IPS-NIHi7 (cell line): ENCODE measurements at regions not wholly inside any gene's neighbourhood (a gene's known extent, or its start where the extent isn't known, plus 50 kb on each side); places are given as distances from the start of the nearest gene placed in this dataset.
"Not testable (repeated sequence)": the region's sequence is repeated elsewhere in the genome, so short reads cannot be mapped to it uniquely, and the experiment has no call there.

ENCODE experiments used
- DNase-seq: peaks from one replicate; pipeline ENCODE4 v3.0.0; 2012; ENCODE audit warnings: mixed read lengths; ENCODE audit errors: extremely low spot score

GRCh38 chr15:31433091-31433490 lies 106.5 kb downstream of the KLF13 start:
- no peak for DNase-seq

DNA sequence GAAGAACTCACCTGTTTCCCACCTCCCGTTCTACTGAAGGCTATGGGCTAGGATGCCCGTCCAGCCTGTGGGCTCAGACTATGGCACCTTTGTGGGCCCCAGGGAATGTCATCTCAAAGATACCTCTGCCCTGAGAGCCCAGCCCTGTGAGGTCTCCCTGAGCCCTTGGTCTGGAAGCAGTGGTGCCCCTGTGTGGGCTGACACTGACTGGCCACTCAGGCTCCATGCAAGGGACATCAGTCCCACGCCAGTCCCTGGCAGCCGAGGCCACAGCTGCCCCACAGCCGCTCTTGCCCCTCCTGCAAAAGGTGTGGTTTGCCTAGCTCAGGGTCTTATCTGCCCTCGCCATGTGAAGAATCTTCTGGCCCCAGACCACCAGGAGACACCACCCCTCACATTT lies 106.9 kb downstream of the KLF13 start:
- DNase-seq = no peak

DNA sequence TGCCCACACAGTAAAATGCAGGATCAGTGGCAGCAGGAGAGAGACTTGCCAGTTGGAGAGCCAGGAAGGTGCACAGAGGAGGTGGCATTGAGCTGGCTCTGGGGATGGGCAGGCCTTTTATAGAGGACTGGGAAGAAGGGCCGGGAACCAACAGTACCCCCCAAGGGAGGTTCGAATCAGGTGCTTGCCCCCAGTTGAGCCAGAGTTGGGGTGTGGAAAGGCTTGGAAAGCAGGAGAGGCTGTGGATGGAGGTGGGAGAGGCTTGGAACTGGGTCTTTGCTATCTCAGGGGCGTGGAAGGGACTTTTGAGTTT lies 107.6 kb downstream of the KLF13 start:
- DNase-seq = no peak

- no peak for DNase-seq
Measured at GRCh38 chr15:31434588-31435260, 108.1 kb downstream of the KLF13 start.

DNA sequence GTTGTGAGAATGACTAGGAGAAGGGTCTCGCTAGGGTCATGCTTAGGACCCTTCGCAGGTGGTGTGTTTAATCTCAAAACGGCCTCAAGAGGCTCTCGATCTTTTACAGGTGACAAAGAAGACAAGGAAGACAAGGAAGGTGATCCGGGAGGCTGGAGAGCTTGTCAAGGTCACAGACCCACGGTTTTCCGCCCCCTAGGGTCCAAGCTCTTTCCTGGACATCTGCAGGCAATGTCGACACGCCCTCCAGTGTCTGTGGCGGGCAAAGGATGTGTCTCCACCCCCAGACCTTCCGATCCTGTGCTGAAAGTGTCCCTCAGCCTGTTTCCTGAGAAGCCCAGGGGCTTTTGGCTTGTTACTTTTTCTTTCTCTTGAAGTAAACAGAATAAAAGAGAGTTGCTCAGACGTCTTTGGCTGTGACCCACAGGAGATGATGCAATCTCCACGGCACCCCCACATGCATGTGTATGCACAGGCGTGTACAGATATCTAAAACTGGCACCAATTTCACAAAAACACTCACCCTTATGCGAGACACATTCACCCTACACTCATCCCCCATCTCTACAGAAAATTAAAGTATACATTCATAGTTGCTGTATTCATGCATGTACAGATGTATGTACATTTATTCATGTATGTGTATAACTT lies 108.8 kb downstream of the KLF13 start:
- DNase-seq = peak; percentile 90

DNA sequence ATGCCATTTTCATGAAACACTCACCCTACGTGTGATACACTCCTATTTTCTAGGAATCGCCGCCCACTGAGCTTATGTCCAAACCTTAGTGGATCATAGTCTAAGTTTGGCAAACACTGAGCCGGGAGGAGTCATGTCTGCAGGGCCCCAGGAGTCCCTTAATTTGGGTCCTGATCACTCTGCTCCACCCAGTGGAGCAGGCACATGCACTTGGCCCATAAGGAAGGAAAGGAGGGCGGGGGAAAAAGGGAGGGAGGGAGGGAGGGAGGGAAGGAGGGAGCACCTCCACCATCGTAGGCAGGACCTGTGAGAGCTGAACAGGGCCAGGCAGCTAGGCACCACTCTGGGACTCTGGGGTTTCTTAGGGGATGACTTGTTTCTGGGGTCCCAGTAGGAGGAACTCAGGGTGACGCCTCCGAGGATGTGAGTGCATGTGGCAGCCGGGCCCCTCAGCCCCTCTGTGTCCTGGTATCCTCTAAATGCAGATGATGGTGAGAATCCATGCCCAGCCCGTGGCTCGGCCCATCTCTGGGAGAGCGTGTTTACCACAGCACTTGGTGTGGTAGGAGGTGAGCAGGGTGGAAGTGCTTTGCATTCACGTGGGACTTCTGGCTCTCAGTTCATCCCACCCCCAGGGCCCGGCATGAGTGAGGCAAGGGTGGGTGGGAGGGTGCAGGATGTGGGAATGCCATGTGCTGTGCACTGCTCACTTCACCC lies 109.4 kb downstream of the KLF13 start:
- DNase-seq = no peak

GRCh38 chr15:31437686-31438085 lies 111.1 kb downstream of the KLF13 start:
- DNase-seq = no peak

- no peak for DNase-seq
Measured at GRCh38 chr15:31438601-31439265, 112.1 kb downstream of the KLF13 start.

DNA sequence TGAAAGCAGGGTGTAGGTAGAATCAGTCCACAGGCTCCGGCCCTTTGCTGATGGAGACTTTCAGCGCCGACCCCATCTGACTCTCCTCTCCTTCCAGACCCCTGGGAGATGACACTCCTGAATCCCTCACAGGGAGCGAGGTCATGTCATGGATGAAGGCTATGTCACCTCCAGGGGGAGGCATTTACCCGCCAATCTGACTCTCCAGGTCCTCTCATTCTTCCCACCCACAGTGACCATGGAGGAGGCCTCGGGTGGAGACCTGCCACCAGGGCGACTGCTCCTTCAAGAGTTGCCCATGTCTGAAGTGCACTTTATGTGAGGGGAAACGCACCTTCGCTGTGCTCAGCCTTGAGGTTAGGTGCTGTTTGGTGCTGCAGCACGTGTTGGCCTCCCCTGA lies 112.7 kb downstream of the KLF13 start:
- peak; percentile 72 for DNase-seq

DNA sequence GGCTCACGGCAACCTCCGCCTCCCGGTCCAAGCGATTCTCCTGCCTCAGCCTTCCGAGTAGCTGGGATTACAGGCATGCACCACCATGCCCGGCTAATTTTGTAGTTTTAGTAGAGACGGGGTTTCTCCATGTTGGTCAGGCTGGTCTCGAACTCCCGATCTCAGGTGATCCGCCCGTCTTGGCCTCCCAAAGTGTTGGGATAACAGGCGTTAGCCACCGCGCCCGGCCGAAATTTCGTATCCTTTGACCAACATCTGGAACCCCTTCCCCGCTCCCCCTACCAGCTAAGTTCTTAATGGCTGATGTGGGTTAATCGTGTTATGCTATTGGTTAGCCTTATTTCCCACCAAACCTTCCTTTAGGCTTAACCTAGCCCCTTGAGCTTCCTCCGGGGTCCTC lies 113.6 kb downstream of the KLF13 start:
- not testable (repeated sequence) for DNase-seq

GRCh38 chr15:31440754-31441311 lies 114.2 kb downstream of the KLF13 start:
- DNase-seq = no peak

- DNase-seq = no peak
Measured at GRCh38 chr15:31442226-31442625, 115.6 kb downstream of the KLF13 start.

GRCh38 chr15:31442699-31443111 lies 116.1 kb downstream of the KLF13 start:
- DNase-seq = peak; percentile 47

- DNase-seq = no peak
Measured at GRCh38 chr15:31444844-31445243, 118.2 kb downstream of the KLF13 start.

- DNase-seq = no peak
Measured at GRCh38 chr15:31446546-31446945, 119.9 kb downstream of the KLF13 start.

GRCh38 chr15:31447931-31448634 lies 121.4 kb downstream of the KLF13 start:
- no peak for DNase-seq

GRCh38 chr15:31448635-31448979 lies 122.0 kb downstream of the KLF13 start:
- no peak for DNase-seq

DNA sequence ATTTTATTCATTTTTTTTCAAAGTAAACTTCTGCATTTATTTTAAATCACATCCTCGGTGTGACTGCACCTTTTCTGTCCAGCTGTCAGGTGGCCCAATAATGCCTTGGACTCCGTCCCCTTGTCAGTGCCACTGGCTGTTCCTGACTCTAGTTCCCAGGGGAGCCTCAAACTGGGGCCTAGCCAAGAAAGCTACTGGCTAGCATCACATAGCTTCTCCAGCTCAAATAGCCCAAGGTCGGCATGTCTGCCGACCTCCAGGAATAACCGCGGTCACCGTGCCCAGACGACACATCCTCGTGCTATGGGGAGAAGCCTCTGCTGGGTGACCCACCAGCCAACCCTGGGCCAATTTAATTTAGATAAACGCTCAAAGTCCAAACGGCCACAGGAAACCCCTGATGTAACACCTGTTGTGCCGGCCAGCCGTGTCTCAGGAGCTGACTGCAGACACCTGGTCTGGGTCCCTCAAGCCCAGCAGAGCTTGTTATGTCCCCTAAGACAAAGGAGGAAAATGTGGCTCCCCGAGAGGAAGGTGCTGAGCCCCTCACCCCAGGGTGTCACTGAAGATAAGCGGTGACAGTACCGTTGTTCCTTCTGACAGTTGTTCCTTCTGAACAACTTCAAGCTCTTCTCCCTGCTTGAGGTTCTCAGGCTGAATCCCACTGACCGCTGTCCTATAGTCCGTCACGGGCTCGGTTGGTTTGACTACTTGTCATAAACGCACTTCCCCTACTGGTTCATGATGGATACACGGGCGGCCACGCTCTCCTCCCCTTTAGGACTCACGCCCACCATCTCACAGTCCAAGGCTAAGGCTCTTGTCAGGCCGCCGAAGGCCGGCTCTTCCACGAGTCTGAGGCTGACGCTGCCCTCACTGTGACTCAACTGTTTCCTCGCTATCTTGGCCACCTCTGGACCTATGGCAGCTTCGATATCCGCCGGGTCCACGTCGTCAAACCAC lies 126.2 kb downstream of the KLF13 start:
- DNase-seq = no peak

DNA sequence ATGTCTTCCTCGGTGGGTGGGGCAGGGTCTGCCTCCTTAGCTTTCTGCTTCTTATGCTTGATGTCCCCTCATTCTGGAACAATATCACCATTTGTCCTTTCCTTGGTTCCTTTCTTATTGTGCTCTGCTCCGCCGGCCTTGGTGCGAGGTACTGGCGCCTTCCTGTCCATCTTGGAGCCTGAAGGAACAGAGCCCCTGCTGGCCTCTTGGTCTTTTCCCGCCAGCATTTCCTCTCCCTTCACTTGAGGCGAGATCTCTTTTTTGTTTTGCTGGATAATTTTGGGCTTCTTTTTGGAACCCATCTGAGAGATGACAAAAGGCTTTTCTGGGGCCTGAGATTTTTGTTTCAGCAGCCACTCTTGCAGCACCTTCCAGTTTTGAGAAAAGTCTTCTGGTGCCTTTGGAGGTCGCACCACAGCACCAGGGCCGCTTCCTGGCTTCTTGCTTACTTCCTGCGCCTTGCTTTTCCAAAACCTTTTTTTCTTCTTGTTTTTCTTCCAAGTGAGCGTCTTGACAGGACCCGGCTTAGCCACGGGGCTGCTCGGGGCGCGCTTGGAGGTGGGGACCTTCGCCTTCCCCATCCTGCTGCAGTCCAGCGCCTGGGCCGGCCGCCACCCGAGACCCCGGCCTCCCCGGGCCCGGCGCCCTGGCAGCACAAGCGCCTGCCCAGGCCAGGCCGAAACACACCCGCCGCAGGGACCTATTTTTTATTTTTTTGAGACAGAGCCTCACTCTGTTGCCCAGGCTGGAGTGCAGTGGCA lies 127.1 kb downstream of the KLF13 start:
- DNase-seq = no peak

DNA sequence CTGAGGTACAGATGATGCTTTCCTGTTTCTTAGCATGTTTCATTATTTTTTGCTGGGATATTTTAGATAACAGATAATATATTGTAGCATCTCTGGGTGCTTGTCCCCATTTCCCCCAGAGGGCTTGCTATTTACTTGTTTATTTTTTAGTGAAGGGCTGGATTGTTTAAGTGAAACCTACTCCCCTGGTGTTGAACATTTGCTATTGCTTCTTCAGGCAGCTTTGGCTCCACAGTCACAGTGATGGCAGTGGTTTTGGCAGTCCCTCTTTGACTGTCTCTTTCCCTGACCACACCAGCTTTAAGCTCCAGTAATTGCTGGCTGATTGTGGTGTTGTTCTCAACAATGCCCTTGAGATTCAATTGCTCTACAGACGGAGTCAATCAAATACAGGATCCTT lies 128.9 kb downstream of the KLF13 start:
- DNase-seq = peak; percentile 43
